ENCODE measurements at regions not wholly inside any gene's neighbourhood (a gene's known extent, or its start where the extent isn't known, plus 50 kb on each side); places are given as distances from the start of the nearest gene placed in this dataset.

DNA sequence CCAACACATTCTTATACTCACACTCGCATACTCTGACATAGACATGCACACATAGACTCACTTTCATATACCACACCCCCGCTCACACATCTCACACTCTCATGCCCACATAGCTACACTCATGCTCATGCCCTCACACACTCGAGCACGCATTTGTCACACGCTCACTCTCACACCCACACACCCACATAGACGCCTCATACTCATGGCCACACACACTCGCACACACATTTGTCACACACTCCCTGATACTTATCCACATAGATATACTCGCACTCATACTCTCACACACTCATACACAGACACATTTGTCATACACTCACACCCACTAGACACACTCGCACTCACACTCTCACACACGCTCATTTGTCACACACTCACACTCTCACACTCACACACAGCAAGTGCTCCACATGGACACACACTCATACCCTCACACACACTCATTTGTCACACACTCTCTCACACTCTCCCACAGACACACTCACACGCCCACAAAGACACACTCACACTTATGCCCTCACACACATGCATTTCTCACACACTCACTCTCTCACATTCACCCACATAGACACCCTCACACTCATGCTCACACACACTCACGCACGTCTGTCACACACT, 50.9 kb downstream of the TNP1 start:
- DNase-seq: no peak

DNA sequence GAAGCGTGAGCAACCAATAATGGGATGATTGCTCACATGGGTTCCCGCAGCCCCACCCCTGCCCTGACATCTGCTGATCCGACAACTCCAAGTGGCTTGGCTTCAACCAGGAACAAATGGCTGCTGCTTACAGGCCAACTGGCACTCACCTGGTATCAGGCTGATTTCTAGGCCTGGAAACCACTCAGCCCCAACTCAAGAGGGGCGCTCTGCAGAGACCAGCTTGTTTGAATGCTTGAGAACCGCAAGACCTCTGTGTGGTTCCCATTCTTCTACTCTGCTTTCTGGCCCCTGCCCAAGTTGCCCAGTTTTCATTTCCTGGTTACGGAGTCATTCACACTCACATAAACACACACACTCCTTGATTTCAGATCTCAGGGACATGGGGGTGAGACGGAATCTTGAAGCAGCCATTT, 52.0 kb downstream of the TNP1 start:
- no peak for DNase-seq

DNA sequence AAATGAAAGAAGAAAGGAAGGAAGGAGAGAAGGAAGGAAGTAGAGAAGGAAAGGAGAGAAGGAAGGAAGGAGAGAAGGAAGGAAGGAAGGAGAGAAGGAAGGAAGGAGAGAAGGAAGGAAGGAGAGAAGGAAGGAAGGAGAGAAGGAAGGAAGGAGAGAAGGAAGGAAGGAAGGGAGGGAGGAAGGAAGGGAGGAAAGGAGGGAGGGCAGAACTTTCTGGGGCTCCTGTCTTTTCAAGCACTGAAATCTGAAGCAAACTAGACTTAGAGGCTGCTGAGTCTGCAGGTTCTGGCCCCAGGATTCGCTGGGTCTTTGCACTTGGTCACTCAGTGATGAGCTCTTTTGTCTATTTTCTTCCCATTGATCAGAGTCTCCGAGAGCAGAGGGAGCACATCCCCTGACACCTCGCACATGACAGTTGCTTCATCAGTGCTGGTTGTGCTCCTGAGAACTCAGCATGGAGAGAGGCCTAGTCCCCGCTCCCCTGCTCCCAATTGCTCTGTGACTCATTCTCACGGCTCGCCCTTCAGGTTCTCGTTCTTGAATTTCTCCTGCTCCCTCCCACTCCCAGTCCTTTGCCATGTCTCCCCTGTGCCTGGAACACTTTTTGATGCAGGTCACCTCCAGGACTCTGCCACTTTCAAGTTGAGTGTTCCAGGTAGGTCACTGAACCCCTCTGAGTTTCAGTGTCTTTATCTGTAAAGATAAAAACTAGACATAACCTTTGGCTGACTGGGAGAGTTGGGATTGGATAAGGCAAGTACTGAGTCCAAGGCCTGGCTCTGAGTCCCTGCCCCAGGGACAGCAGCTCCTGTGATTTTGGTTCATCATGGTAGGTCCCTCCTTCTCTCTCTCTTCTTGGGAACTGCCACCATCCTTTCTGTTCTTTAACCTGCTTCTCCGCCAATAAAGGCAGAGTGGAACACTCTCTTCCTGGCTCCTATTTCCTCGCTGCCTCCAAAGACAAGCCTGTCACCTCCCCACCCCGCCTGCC, 55.2 kb downstream of the TNP1 start:
- no peak for DNase-seq

DNA sequence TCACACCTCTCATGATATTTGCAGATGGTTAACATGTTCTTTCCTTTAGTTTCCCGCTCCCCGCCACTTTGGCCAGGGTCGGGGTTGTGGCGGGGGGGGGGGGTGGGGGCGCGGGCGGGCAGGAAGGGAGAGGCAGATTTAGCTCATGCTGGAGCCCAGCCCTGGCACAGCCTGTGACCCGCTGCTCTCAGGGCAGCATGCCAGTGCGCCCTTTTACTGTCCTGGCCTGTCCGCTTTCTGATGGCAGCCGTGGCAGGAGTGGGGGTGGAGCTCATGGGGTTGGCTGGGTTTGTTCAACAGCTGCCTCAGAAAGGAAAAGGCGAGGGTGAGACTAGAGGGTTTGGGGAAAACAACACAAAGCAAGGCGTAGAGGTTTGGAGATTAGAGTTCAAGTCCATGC, 56.1 kb downstream of the TNP1 start:
- peak; percentile 25 for DNase-seq

GRCh38 chr2:216802516-216803215, 57.2 kb downstream of the TNP1 start:
- DNase-seq: no peak

DNA sequence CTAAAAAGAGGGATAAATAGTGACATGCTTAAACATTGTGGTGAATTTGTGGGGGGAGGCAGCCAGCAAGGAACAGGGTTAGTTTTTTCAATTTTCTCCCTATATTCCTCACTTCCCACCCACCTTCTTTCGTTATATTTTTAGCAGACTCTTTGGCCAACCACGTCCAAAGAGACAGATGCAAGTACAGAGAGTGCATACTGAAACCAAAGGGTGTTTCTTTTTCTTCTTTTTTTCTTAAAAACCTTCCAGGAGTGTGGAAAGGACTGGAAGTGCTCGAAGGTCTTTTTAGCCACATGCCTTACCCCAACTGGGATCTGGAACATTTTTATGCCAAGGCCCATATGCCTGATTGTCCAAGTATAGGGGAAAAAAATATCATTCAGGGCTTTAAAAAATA, 59.0 kb downstream of the TNP1 start:
- no peak for DNase-seq

GRCh38 chr2:216799873-216800431, 59.9 kb downstream of the TNP1 start:
- DNase-seq: peak; percentile 42

GRCh38 chr2:216796115-216796840, 63.6 kb downstream of the TNP1 start:
- DNase-seq: no peak

- no peak for DNase-seq
Measured at GRCh38 chr2:216793386-216793785, 66.5 kb downstream of the TNP1 start.

GRCh38 chr2:216792222-216793021, 67.4 kb downstream of the TNP1 start:
- DNase-seq: no peak

- no peak for DNase-seq
Measured at GRCh38 chr2:216791303-216791702, 68.6 kb downstream of the TNP1 start.

- peak; percentile 85 for DNase-seq
Measured at GRCh38 chr2:216789081-216789480, 70.8 kb downstream of the TNP1 start.

GRCh38 chr2:216787851-216788540, 71.9 kb downstream of the TNP1 start:
- no peak for DNase-seq

DNA sequence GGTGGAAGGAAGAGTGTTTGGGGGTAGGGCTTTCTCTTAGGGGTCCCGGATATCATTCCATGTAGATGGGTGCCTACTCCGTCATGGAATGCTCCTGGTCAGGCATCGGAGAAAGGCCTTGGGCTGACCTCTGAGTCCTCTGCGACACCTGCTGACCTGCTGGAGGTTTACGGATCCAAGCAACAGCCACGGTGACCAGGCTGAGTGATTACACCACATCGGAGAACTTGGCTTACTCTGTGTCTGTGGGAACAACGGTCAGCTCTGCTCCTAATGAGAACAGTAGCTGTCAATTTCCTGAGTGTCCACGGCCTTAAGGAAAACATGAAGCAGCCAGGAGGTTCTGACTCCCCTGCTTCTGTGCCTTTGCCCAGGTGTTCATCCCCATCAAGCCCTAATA, 73.2 kb downstream of the TNP1 start:
- no peak for DNase-seq

DNA sequence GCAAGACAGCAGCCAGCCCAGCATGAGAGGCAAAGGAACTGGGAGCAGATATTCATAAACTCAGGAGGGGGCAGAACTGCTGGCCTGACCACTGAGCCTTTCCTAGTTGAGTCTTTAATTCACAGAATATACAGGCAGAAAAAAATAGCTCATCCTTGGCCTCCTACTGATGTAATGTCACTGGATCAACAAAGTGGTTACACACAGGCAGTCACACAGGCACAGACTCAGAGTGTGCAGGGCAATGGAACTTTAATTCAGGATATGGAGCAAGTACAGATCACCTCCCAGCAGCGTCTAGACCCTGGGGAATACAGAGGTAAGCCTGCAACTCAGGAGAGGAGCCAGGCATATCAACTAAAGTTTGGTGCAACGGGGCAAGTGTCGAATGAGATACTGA, 75.4 kb downstream of the TNP1 start:
- DNase-seq: no peak

DNA sequence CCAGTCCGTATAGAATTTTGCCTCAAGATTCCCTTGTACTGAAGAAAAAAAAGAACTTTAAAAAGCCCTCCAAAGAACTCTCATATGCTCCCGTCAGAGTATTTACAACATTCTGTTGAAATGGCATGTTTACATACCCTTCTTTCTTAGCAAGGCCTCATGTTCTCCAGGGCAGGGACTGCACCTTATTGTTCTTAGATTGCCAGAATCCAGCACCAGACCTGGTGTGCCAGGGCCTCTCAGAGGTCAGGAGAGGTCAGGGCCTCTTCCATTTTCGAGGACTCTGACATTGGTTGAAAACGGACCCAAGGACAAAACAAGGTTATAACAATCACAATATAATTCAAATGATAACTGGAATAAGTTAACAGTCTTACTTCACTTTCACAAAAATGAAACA, 78.2 kb downstream of the TNP1 start:
- DNase-seq: no peak

- no peak for DNase-seq
Measured at GRCh38 chr2:216780843-216781242, 79.0 kb downstream of the TNP1 start.

DNA sequence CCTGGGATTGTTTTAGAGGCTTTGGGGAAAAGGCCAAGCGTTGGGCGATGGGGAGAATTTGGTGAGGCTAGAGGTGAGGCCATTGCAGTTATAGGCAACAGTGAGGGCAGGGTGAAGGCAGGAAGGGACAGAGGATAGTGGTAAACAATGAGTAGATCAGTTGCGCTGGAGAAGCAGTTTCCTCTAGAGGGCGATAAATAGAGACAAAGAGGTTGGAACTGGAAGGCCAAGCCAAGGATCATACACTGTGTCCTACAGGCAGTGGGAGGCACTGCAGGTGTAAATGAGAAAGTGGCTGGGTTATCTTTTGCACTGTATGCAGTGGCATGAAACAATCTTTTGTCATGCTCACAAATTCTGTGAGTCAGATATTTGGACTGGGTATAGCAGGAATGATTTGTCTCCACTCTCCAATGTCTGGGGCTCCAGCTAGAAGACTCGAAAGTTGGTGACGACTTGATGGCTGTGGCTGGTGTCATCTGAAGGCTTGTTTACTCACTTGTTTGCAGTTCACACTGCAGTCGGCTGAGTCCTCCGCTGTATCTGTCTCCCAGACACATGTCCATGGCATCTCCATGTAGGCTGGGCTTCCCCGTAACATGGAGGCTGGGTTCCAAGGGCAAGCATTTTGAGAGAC, 82.1 kb downstream of the TNP1 start:
- DNase-seq: peak; percentile 93

DNA sequence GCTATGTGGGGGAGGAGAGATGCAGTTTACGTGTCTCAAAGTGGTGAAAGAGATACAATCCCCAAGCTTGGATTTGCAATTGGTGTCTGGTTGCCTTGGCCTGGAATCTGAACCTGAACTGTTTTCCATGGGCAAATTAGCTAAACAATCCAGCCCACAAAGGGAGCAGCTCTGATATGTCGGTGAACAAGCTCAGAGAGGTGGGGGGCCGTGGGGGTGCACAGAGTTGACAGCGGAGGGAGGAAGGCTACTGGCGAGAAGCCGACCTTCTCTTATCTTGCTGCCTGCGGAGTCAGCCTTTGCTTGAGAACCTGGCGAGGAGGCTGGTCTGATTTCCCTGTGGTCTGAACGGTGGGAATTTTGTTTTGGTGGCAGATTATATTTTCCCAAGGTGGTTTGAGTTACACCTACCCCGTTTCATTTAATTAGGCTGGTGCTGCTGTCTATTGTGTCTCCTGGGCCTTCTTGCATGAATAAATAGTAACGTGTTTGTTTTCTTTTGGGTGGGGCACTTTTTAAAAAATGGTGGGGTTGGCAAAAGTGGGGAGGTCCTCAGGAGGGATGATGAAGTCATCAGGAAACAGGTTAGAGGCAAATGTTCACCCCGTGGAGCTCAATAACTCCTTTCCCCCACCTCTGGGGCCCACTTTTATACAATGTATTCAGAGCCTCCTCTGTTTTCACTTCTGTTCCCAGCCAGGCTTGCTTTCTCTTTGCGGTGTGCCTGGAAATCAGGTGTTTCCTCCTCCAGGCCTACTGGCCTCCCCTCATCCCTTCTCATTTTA, 80.9 kb upstream of the IGFBP5 start:
- DNase-seq: no peak

DNA sequence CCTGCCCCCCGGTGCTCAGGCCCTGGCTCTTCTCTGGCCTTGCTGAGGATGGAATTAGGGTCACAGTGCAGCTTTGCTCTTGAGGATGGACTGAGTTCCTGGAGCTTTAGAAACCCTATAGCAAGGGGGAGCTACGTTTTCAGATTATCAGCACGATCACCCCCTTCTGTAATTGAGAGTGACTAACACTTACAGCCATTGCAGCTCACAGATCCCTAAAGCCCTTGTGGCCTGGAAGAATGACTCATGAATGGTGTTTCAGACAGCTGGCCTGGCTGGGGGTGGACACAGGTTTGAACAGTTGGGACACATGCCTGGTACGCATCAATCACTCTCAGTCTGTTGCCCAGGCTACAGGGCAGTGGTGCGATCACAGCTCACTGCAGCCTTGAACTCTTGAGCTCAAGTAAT, 79.7 kb upstream of the IGFBP5 start:
- peak; percentile 82 for DNase-seq
